SK-N-SH (cell line): ENCODE measurements at regions not wholly inside any gene's neighbourhood (a gene's known extent, or its start where the extent isn't known, plus 50 kb on each side); places are given as distances from the start of the nearest gene placed in this dataset.

Source experiments
- CHD2 ChIP-seq: fragments of 150-350 bp; IDR thresholded peaks from 2 replicates; pipeline ENCODE4 v1.6.1; 2018; ENCODE audit warnings: low read length; ENCODE audit not compliant: partially characterized antibody
- CTCF ChIP-seq: fragments of 200-600 bp; sonication (generic); IDR thresholded peaks from 2 replicates; pipeline ENCODE4 v1.6.1; 2017; ENCODE audit warnings: antibody characterized with exemption, mild to moderate bottlenecking, moderate library complexity
- EZH2phosphoT487 ChIP-seq: fragments of 200-600 bp; sonication (generic); IDR thresholded peaks from 2 replicates; pipeline ENCODE4 v1.6.1; 2017; ENCODE audit warnings: low read depth, mixed run types, mild to moderate bottlenecking, antibody characterized with exemption, moderate library complexity, borderline replicate concordance
- FOXJ3 ChIP-seq: sonication (generic); formaldehyde crosslinking; IDR thresholded peaks from 2 replicates; pipeline ENCODE4 v1.5.1; 2020; ENCODE audit warnings: mild to moderate bottlenecking, missing genetic modification reagents
- GATA2 ChIP-seq: sonication (generic); formaldehyde crosslinking; IDR thresholded peaks from 2 replicates; pipeline ENCODE4 v1.5.0; 2020; ENCODE audit warnings: mild to moderate bottlenecking, missing genetic modification reagents
- MEF2A ChIP-seq: IDR thresholded peaks from 2 replicates; pipeline ENCODE4 v1.4.0; 2012; ENCODE audit warnings: low read depth, borderline replicate concordance
- MXI1 ChIP-seq: IDR thresholded peaks from 2 replicates; pipeline ENCODE4 v1.6.1; 2012; ENCODE audit warnings: mild to moderate bottlenecking, low read depth, low read length, improper control_type of control experiment
- NFIC ChIP-seq: IDR thresholded peaks from 2 replicates; pipeline ENCODE4 v1.4.0; 2012; ENCODE audit warnings: borderline replicate concordance
- NRF1 ChIP-seq: IDR thresholded peaks from 2 replicates; pipeline ENCODE4 v1.6.1; 2012; ENCODE audit warnings: low read depth, mild to moderate bottlenecking, low read length
- POLR2AphosphoS5 ChIP-seq: IDR thresholded peaks from 2 replicates; pipeline ENCODE4 v1.6.1; 2012; ENCODE audit warnings: low read depth, low read length
- REST ChIP-seq: IDR thresholded peaks from 2 replicates; pipeline ENCODE4 v1.6.1; 2012; ENCODE audit warnings: mild to moderate bottlenecking, low read depth, low read length, moderate library complexity
- RXRA ChIP-seq: IDR thresholded peaks from 2 replicates; pipeline ENCODE4 v1.4.0; 2012; ENCODE audit warnings: low read depth, mild to moderate bottlenecking, borderline replicate concordance
- SIN3A ChIP-seq: IDR thresholded peaks from 2 replicates; pipeline ENCODE4 v1.6.1; 2012; ENCODE audit warnings: low read depth, mild to moderate bottlenecking, low read length, moderate library complexity, borderline replicate concordance

DNA sequence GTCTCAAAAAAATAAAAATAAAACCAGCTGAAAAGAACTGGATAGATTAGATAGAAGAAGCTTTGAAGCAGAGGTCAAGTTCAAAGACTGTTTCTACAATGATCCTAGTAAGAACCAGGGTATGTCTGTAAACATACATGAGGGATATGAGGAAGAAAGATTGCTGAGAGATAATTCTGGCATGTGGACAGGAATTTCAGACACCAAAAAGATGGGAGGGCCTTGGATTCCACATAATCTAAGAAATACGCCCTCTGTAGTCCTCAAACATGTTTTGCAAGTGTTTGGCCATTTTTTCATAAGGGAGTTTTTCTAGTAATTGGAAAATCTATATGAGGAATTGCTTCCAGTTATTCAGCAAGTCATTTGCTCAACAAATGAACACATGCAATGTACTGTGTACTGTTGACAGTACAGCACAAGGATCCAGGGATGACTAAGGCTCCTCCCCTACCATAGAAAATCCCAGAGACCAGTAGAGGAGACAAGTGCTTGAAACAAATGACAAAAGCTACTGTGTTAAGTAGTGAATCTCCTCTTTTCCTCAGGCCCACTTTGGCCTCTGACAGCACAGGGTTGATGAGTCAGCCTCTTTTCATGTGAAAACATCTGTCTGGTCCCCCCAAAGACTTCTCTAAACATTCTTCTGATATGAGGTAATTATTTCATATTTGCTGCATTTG lies 795.9 kb downstream of the MAFB start:
- no peak for TF ChIP-seq NRF1
- TF ChIP-seq CTCF, result peak; percentile 27; the same call in 1 of the 2 replicates
- TF ChIP-seq NFIC, result no peak
- TF ChIP-seq EZH2phosphoT487, result no peak
- no peak for TF ChIP-seq GATA2 (CRISPR knock-in tag)
- TF ChIP-seq CHD2, result no peak
- TF ChIP-seq MEF2A, result no peak
- TF ChIP-seq FOXJ3 (CRISPR knock-in tag), result no peak
- no peak for TF ChIP-seq POLR2AphosphoS5
- TF ChIP-seq RXRA, result no peak
- no peak for TF ChIP-seq REST
- no peak for TF ChIP-seq SIN3A
- no peak for TF ChIP-seq MXI1
